Fibroblast of mammary gland (primary cell): ENCODE measurements at regions not wholly inside any gene's neighbourhood (a gene's known extent, or its start where the extent isn't known, plus 50 kb on each side); places are given as distances from the start of the nearest gene placed in this dataset.
"Not testable (repeated sequence)": the region's sequence is repeated elsewhere in the genome, so short reads cannot be mapped to it uniquely, and the experiment has no call there.

Experiments
- DNase-seq: peaks from one replicate; pipeline ENCODE4 v3.0.0-alpha.2; 2010; ENCODE audit warnings: low read depth
- H3K4me3 ChIP-seq: 2 replicates; pipeline ENCODE4 v1.5.1; 2011; ENCODE audit warnings: low read depth, mild to moderate bottlenecking, low read length, moderate library complexity; ENCODE audit not compliant: control insufficient read depth
- CTCF ChIP-seq: conservative IDR thresholded peaks from 2 replicates; pipeline ENCODE4 v1.5.1; 2011; ENCODE audit warnings: low read depth, low read length, inconsistent platforms; ENCODE audit not compliant: control insufficient read depth, insufficient read depth

DNA sequence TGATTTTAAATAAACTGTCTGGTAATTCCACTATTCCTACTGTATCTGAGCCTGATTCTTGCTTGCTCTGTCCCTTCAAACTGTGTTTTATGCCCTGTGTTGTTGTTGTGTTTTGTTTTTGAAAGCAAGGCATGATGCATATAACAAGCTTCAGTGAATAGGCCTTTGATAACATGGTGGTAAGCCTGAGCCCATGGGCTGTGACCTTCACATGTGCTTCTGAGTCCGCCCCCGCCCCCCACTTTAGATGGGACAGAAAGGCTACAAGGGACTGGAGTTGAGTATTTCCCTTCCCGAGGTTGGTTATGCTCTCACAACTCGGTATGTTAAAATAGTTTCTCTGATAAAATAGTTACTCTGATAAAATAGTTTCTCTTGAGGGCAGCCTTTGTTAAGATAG, 119.0 kb upstream of the WNT7A start:
- no peak for DNase-seq
- no peak overlapping the region for H3K4me3 ChIP-seq
- no peak for TF ChIP-seq CTCF

- not testable (repeated sequence) for H3K4me3 ChIP-seq, DNase-seq
Measured at GRCh38 chr3:13995216-13995615, 115.3 kb upstream of the WNT7A start.

- not testable (repeated sequence) for DNase-seq, H3K4me3 ChIP-seq
Measured at GRCh38 chr3:13988925-13989324, 109.1 kb upstream of the WNT7A start.

DNA sequence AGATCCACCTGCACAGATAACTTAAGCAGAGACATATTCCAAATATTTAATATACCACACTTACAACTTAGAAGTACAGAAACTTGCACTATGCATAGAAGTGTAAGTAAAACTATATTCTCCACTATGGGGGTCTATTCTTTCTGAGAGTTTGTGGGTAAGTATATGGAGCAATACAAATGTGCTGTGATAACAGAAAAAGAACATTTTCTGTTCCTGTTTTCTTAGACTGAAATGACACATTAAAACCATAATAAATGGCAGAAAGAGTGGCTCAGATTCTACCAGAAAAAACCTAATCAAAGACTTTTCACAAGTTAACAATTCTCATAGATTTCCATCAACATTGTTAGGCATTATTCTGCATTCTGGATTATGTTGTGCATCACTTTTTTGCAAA, 96.6 kb upstream of the WNT7A start:
- no peak for TF ChIP-seq CTCF
- H3K4me3 ChIP-seq = no peak overlapping the region
- DNase-seq = no peak

DNA sequence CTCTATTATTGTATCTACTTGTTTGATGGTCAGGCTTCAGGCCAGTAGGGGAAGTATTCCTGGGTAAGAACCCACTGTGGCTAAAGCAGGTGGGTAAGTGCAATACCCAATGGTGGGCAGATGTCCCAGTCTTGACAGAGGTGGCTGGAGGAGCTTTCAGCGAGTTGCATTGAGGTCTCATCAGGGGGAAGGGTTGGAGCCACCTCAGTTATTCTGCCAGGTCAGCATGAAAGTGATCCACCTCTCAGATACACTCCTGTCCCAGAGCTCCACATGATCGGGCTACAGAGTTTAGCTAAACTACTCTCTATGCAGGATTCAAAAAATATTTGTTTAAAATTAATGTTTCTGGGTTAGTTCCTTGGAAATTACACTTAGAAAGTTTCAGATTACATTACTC, 95.8 kb upstream of the WNT7A start:
- H3K4me3 ChIP-seq = no peak overlapping the region
- TF ChIP-seq CTCF = no peak
- DNase-seq = no peak

- no peak for TF ChIP-seq CTCF
- no peak overlapping the region for H3K4me3 ChIP-seq
- no peak for DNase-seq
Measured at GRCh38 chr3:13972679-13973379, 93.0 kb upstream of the WNT7A start.

- no peak for TF ChIP-seq CTCF
- H3K4me3 ChIP-seq = no peak overlapping the region
- no peak for DNase-seq
Measured at GRCh38 chr3:13966302-13966701, 86.4 kb upstream of the WNT7A start.
